Mesenchymal stem cell (in vitro differentiated cells and primary cell): ENCODE measurements at regions not wholly inside any gene's neighbourhood (a gene's known extent, or its start where the extent isn't known, plus 50 kb on each side); places are given as distances from the start of the nearest gene placed in this dataset.

Experiments used
- DNase-seq: peaks from one replicate; pipeline ENCODE4 v3.0.0-alpha.2; 2013
- H2AFZ ChIP-seq: one replicate; pipeline ENCODE4 v1.6.1; 2013; ENCODE audit warnings: low read depth, mild to moderate bottlenecking, control low read depth, inconsistent platforms, low read length, moderate library complexity
- H2AK5ac ChIP-seq: 2 replicates; pipeline ENCODE4 v1.6.1; 2013; ENCODE audit warnings: low read length, moderate library complexity, mild to moderate bottlenecking, inconsistent platforms; ENCODE audit not compliant: severe bottlenecking
- H2BK120ac ChIP-seq: one replicate; pipeline ENCODE4 v1.6.1; 2013; ENCODE audit warnings: low read depth, mild to moderate bottlenecking, inconsistent platforms, low read length, moderate library complexity
- H2BK12ac ChIP-seq, 2 experiments: one replicate each; pipeline ENCODE4 v1.6.1; 2013; ENCODE audit warnings: inconsistent platforms in 2 of 2, low read length in 2 of 2, mild to moderate bottlenecking in 2 of 2, moderate library complexity in 2 of 2, control low read depth in 1 of 2
- H2BK15ac ChIP-seq: one replicate; pipeline ENCODE4 v1.6.1; 2013; ENCODE audit warnings: mild to moderate bottlenecking, low read depth, inconsistent platforms; ENCODE audit not compliant: poor library complexity, severe bottlenecking
- H2BK5ac ChIP-seq: 2 replicates; pipeline ENCODE4 v1.6.1; 2013; ENCODE audit warnings: low read depth, mild to moderate bottlenecking, low read length, control low read depth, inconsistent platforms; ENCODE audit not compliant: poor library complexity, severe bottlenecking
- H3K14ac ChIP-seq, 2 experiments: one replicate each; pipeline ENCODE4 v1.6.1; 2013; ENCODE audit warnings: inconsistent platforms in 2 of 2, low read length in 2 of 2, control low read depth in 1 of 2, mild to moderate bottlenecking in 1 of 2, moderate library complexity in 1 of 2
- H3K18ac ChIP-seq, 2 experiments: one replicate each; pipeline ENCODE4 v1.6.1; 2013; ENCODE audit warnings: inconsistent platforms in 2 of 2, low read length in 2 of 2, control low read depth in 1 of 2, low read depth in 1 of 2, mild to moderate bottlenecking in 1 of 2
- H3K23ac ChIP-seq, 2 experiments: one replicate each; pipeline ENCODE4 v1.6.1; 2013; ENCODE audit warnings: inconsistent platforms in 2 of 2, low read length in 2 of 2, mild to moderate bottlenecking in 2 of 2, moderate library complexity in 2 of 2, control low read depth in 1 of 2
- H3K27ac ChIP-seq: 2 replicates; pipeline ENCODE4 v1.5.1; 2013; ENCODE audit warnings: mild to moderate bottlenecking, moderate library complexity, low read length, control low read depth, inconsistent platforms; ENCODE audit not compliant: poor library complexity, severe bottlenecking
- H3K27me3 ChIP-seq, 2 experiments: 2 replicates each; pipeline versions ENCODE4 v1.6.1 to v1.7.0; 2013; ENCODE audit warnings: low read length in 2 of 2, mild to moderate bottlenecking in 2 of 2, moderate library complexity in 2 of 2, control low read depth in 1 of 2, inconsistent platforms in 1 of 2; ENCODE audit not compliant: control insufficient read depth in 1 of 2, insufficient read depth in 1 of 2
- H3K36me3 ChIP-seq, 2 experiments: 2 replicates each; pipeline versions ENCODE4 v1.6.1 to v1.7.0; 2013; ENCODE audit warnings: low read length in 2 of 2, control low read depth in 1 of 2, inconsistent platforms in 1 of 2, low read depth in 1 of 2, mild to moderate bottlenecking in 1 of 2; ENCODE audit not compliant: insufficient read depth in 2 of 2, control insufficient read depth in 1 of 2
- H3K4ac ChIP-seq, 2 experiments: one replicate each; pipeline ENCODE4 v1.6.1; 2013; ENCODE audit warnings: inconsistent platforms in 2 of 2, low read length in 2 of 2, mild to moderate bottlenecking in 2 of 2, moderate library complexity in 2 of 2, control low read depth in 1 of 2, low read depth in 1 of 2
- H3K4me1 ChIP-seq: 2 replicates; pipeline ENCODE4 v1.6.1; 2013; ENCODE audit warnings: low read depth, low read length, control low read depth; ENCODE audit not compliant: control insufficient read depth, insufficient read depth
- H3K4me2 ChIP-seq: 2 replicates; pipeline ENCODE4 v1.6.1; 2013; ENCODE audit warnings: low read length, mild to moderate bottlenecking, inconsistent platforms; ENCODE audit not compliant: poor library complexity, severe bottlenecking
- H3K4me3 ChIP-seq, 2 experiments: 2 replicates each; pipeline versions ENCODE4 v1.5.1 to v1.7.0; 2013; ENCODE audit warnings: low read length in 2 of 2, mild to moderate bottlenecking in 2 of 2, control low read depth in 1 of 2, low read depth in 1 of 2; ENCODE audit not compliant: insufficient read depth in 1 of 2
- H3K79me1 ChIP-seq: replicated peaks from 2 replicates; pipeline ENCODE4 v1.6.1; 2013; ENCODE audit warnings: mild to moderate bottlenecking, control low read depth, low read length, inconsistent platforms; ENCODE audit not compliant: poor library complexity, severe bottlenecking
- H3K9ac ChIP-seq: 2 replicates; pipeline ENCODE4 v1.7.0; 2013; ENCODE audit warnings: mild to moderate bottlenecking, low read length, moderate library complexity
- H3K9me3 ChIP-seq: 2 replicates; pipeline ENCODE4 v1.7.0; 2013; ENCODE audit warnings: mild to moderate bottlenecking, low read length; ENCODE audit not compliant: control insufficient read depth
- H4K8ac ChIP-seq: one replicate; pipeline ENCODE4 v1.6.1; 2013; ENCODE audit warnings: inconsistent platforms, mild to moderate bottlenecking, low read length, moderate library complexity
- H4K91ac ChIP-seq: one replicate; pipeline ENCODE4 v1.6.1; 2013; ENCODE audit warnings: mild to moderate bottlenecking, low read length, inconsistent platforms
- WGBS: methylation state at CpG from one replicate; pipeline ENCODE4 v1.1.7; 2013; ENCODE audit warnings: mixed read lengths; 5-methylcytosine and 5-hydroxymethylcytosine counted together

- Histone ChIP-seq H4K8ac (no peak overlapping the region), H3K9ac (no peak overlapping the region), H2AK5ac (no peak overlapping the region), H2BK15ac (no peak overlapping the region), H3K4me3 (no peak overlapping the region), H2AFZ (no peak overlapping the region), H2BK5ac (no peak overlapping the region), H2BK120ac (no peak overlapping the region), H3K36me3 (no peaks in the 10 kb centered on the region), H3K9me3 (no peaks in the 10 kb centered on the region), H3K4me1 (no peaks in the 10 kb centered on the region), H3K79me1 (no peaks in the 10 kb centered on the region), H3K27me3 (no peaks in the 10 kb centered on the region), H3K14ac (no peak overlapping the region), H3K23ac (no peak overlapping the region), H3K4me2 (no peak overlapping the region), H2BK12ac (no peak overlapping the region), H3K18ac (no peak overlapping the region), H3K4ac (no peak overlapping the region), H4K91ac (no peak overlapping the region), H3K27ac (no peak overlapping the region)
- 82% methylated on average over 2 of the region's 6 CpGs for WGBS
- no peak for DNase-seq
These were observed 441.4 kb upstream of the AGTR1 start for GRCh38 chr3:148255981-148256969.

- H3K4ac ChIP-seq, result no peak overlapping the region
- H3K14ac ChIP-seq, result no peak overlapping the region
- no peak overlapping the region for H3K18ac ChIP-seq
- no peaks in the 10 kb centered on the region for H3K4me1 ChIP-seq
- H3K36me3 ChIP-seq, result no peaks in the 10 kb centered on the region
- no peak overlapping the region for H3K9ac ChIP-seq
- no peak overlapping the region for H2BK15ac ChIP-seq
- H2BK120ac ChIP-seq, result no peak overlapping the region
- H3K27ac ChIP-seq, result no peak overlapping the region
- no peak overlapping the region for H4K8ac ChIP-seq
- H2AK5ac ChIP-seq, result no peak overlapping the region
- no peak overlapping the region for H3K4me2 ChIP-seq
- no peak overlapping the region for H2AFZ ChIP-seq
- no peaks in the 10 kb centered on the region for H3K9me3 ChIP-seq
- no peak overlapping the region for H4K91ac ChIP-seq
- no peak overlapping the region for H2BK12ac ChIP-seq
- no peak overlapping the region for H3K4me3 ChIP-seq
- no peaks in the 10 kb centered on the region for H3K27me3 ChIP-seq
- no peak overlapping the region for H2BK5ac ChIP-seq
- H3K79me1 ChIP-seq, result no peaks in the 10 kb centered on the region
- H3K23ac ChIP-seq, result no peak overlapping the region
- no peak for DNase-seq
These were observed 434.7 kb upstream of the AGTR1 start for GRCh38 chr3:148262980-148263379.

GRCh38 chr3:148265841-148266240 lies 431.9 kb upstream of the AGTR1 start:
- Histone ChIP-seq H2AFZ (no peak overlapping the region), H3K23ac (no peak overlapping the region), H4K91ac (no peak overlapping the region), H4K8ac (no peak overlapping the region), H3K18ac (no peak overlapping the region), H2AK5ac (no peak overlapping the region), H3K4ac (no peak overlapping the region), H3K27ac (no peak overlapping the region), H3K14ac (no peak overlapping the region), H2BK12ac (no peak overlapping the region), H2BK15ac (no peak overlapping the region), H3K4me3 (no peak overlapping the region), H2BK120ac (no peak overlapping the region), H3K79me1 (no peaks in the 10 kb centered on the region), H3K4me2 (no peak overlapping the region), H3K9ac (no peak overlapping the region), H3K36me3 (no peaks in the 10 kb centered on the region), H2BK5ac (no peak overlapping the region), H3K9me3 (no peaks in the 10 kb centered on the region), H3K4me1 (no peaks in the 10 kb centered on the region), H3K27me3 (no peaks in the 10 kb centered on the region)
- DNase-seq, result no peak
- WGBS, result 75% methylated on average over 1 of the region's 3 CpGs

GRCh38 chr3:148266341-148266740 lies 431.4 kb upstream of the AGTR1 start:
- DNase-seq, result no peak
- Histone ChIP-seq H2BK120ac (no peak overlapping the region), H3K27ac (no peak overlapping the region), H2BK12ac (no peak overlapping the region), H4K91ac (no peak overlapping the region), H3K79me1 (no peaks in the 10 kb centered on the region), H3K4me1 (no peaks in the 10 kb centered on the region), H4K8ac (no peak overlapping the region), H3K4ac (no peak overlapping the region), H3K14ac (no peak overlapping the region), H3K18ac (no peak overlapping the region), H3K23ac (no peak overlapping the region), H3K36me3 (no peaks in the 10 kb centered on the region), H3K27me3 (no peaks in the 10 kb centered on the region), H2BK5ac (no peak overlapping the region), H2BK15ac (no peak overlapping the region), H3K4me3 (no peak overlapping the region), H3K4me2 (no peak overlapping the region), H3K9ac (no peak overlapping the region), H3K9me3 (no peaks in the 10 kb centered on the region), H2AFZ (no peak overlapping the region), H2AK5ac (no peak overlapping the region)
- WGBS, result 88% methylated on average over 2 of the region's 2 CpGs
